ENCODE measurements at regions not wholly inside any gene's neighbourhood (a gene's known extent, or its start where the extent isn't known, plus 50 kb on each side); places are given as distances from the start of the nearest gene placed in this dataset.
"Not testable (repeated sequence)": the region's sequence is repeated elsewhere in the genome, so short reads cannot be mapped to it uniquely, and the experiment has no call there.

DNA sequence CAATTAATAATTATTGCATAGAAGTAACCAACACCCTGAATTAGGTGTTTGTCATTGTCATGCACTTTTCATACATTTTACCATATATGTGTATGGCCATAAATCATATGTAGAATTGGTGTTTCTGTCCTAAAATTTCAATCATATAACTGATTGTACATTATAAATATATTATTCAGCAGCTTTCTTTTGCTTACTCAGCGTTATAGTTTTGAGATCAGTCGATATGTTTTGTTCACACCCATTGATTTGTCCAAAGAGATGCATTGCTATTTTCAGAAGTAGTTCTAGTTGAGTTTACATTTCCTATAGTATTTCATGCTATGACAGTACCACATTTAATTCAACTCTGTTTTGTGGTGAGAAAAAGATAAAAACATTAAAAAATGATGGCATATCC is 50.5 kb upstream of the PARP4 start:
- DNase-seq (ENCODE audit: low read depth): no peak

- peak; percentile 64 for DNase-seq (ENCODE audit: low read depth)
These were observed 51.4 kb upstream of the PARP4 start for GRCh38 chr13:24563971-24564370.

DNA sequence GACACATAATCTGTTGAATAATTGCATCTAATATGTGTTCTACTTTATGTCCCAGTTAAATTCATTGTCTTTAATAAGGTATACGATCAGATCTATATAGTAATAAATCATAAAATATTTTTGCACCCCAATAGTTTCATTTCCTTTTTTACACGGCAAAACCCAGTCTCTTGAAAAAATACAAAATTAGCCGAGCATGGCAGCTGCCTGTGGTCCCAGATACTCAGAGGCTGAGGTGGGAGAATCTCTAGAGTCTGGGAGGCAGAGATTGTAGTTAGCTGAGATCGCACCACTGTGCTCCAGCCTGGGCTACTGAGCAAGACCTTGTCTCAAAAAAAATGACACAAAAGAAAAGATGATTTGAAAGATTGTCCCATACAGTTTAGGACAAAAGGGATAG is 52.3 kb upstream of the PARP4 start:
- DNase-seq (ENCODE audit: low read depth): no peak

GRCh38 chr13:24567593-24567992 is 55.0 kb upstream of the PARP4 start:
- DNase-seq (ENCODE audit: low read depth): peak; percentile 1

- no peak for DNase-seq (ENCODE audit: low read depth)
These were observed 62.3 kb upstream of the PARP4 start for GRCh38 chr13:24574847-24575246.

- not testable (repeated sequence) for DNase-seq (ENCODE audit: low read depth)
These were observed 67.7 kb upstream of the PARP4 start for GRCh38 chr13:24580315-24580714.

- not testable (repeated sequence) for DNase-seq (ENCODE audit: low read depth)
These were observed 69.0 kb upstream of the PARP4 start for GRCh38 chr13:24581578-24581977.

DNA sequence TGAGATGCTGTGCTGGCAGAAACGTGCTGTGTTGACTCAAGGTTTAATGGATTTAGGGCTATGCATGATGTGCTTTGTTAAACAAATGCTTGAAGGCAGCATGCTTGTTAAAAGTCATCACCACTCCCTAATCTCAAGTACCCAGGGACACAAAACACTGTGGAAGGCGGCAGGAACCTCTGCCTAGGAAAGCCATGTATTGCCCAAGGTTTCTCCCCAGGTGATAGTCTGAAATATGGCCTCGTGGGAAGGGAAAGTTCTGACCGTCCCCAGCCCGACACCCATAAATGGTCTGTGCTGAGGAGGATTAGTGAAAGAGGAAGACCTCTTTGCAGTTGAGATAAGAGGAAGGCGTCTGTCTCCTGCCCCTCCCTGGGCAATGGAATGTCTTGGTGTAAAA is 79.1 kb upstream of the PARP4 start:
- DNase-seq (ENCODE audit: low read depth): not testable (repeated sequence)

- not testable (repeated sequence) for DNase-seq (ENCODE audit: low read depth)
These were observed 82.1 kb upstream of the ATP12A start for GRCh38 chr13:24597906-24598670.

DNA sequence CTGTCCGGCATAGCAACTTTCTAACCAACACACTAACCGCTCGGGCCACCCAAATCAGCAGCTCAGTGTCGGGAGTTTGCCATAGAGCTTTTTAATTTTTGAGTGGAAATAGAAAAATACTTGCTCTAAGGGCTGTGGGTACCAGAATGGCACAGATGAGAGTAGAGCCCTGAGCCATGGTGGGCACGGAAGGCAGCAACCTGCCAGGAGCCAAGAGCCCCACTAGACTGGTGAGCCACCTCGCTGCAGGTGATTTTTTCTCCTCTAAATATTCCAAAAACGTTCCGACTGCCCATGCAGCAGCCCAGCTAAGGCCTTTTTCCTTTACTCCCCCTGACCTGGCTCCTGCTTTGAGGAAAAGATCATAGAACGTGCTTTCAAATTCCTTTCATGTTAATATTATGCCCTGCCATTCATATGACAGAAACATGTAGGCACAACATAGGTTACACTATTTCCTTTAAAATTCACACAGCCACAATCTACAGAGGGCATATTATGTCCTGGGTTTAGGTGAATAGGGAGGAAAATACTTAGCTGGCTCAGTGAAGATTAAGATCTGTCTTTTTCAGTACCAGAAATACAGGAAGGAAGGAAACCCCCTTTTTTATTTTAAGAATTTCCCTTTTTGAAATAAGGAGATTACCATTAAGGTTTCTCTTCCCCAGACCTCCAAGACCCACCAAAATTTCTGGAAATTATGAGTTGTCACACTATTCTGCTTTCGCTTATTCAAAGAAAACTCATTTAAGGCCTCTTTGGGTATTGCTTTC is 81.0 kb upstream of the ATP12A start:
- DNase-seq (ENCODE audit: low read depth): not testable (repeated sequence)

- DNase-seq (ENCODE audit: low read depth): peak; percentile 42
These were observed 74.3 kb upstream of the ATP12A start for GRCh38 chr13:24605923-24606372.

- DNase-seq (ENCODE audit: low read depth): peak; percentile 40
These were observed 73.6 kb upstream of the ATP12A start for GRCh38 chr13:24606486-24607170.

GRCh38 chr13:24610956-24611355 is 69.3 kb upstream of the ATP12A start:
- no peak for DNase-seq (ENCODE audit: low read depth)

GRCh38 chr13:24612726-24613125 is 67.5 kb upstream of the ATP12A start:
- DNase-seq (ENCODE audit: low read depth): no peak

DNA sequence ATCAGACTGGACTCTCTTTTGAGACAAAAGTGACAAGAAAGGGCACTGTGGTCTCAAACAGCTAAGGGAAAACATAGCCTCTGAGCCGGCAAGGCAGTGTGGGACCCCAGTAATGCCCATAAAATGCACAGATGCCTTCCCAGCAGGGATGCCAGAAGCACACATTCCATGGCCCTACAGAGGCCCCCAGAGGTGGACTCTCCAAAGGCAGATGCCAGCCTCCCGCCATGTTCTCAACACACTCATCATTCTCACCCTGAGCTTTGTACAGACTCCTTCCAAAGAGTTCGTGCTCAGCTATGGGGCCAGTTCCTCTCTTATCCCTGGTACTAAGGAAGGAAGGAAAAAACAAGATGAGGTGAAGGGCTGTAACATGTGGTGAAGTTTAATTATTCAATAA is 67.1 kb upstream of the ATP12A start:
- DNase-seq (ENCODE audit: low read depth): no peak

- no peak for DNase-seq (ENCODE audit: low read depth)
These were observed 66.5 kb upstream of the ATP12A start for GRCh38 chr13:24613755-24614154.

DNA sequence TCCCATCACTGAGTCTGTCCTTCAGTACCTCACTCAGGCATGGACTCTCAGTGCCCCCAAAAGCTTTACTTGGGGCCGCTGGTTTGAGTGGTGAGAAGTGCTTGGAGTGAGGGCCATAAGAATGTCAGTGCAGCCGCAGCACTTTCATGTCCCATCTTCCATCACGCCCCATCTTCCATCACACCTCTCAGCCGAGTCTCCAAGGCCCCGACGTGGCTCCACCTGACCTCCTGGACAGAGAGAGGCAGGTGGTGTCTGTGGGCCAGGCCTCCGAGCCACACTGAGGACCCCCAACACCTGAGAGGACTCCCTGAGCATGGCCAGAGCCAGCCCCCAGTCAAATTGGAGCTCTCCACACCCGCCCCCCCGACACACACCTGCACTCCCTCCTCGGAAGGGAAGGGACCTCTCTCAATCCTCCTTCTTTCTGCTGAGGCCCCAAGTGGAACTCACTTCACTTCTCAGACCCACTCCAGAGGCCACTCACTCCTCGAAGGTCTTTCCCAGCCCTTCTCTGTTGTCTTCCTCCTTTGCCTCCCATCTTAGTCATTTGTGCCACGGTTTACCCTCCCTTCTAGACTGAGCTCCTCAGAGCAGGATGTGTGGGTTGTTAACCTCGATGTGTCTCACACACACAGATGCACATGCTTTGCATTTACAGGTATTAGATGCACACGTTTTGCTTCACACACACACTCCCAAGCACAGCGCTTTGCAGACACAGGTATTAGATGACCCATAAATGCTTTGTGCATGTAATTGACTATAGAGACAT is 65.7 kb upstream of the ATP12A start:
- no peak for DNase-seq (ENCODE audit: low read depth)

DNA sequence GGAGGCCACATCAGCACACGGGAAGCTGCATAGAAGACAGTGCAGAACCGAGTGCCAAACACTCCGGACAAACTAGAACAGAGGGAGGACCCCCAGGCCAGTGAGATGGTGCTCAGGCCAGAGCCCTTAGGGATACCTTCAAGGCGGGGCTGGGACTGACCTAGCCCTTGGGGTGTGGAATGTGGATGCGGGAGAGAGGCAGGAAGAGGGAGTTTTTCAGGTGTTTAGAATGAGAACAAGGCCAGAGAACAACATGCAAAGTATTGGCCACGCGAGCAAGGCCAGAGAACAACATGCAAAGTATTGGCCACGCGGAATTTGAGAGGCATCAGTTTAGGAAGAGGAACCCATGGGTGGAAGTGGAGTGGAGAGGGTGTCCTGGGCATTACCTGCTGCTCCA is 65.1 kb upstream of the ATP12A start:
- no peak for DNase-seq (ENCODE audit: low read depth)

DNA sequence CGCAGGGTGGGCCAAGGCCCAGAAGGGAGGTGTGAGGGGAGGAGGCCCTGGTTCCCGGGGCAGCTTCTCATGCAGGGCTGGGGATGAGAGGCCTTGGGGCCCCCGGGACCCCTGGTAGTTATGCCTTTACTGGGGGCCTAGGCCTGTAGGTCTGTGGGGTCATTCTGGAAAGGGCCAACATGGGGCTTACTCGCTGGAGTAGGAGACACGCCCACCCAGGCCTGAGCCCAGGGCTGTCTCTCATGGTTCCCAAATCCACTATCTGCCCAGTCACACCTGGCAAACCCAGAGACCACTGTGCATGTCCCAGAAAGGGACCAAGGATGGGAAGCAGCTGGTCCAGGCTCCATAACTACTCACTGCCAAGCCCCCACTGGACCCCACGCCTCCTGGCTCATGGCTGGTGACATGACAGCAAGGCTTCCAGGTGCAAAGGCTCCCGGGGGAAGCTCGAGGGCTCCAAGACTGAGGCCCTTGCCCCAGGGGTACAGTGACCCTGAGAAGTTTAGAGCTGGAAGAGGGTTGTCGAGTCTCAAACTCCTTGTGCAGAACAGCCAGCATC is 64.2 kb upstream of the ATP12A start:
- DNase-seq (ENCODE audit: low read depth): no peak

- no peak for DNase-seq (ENCODE audit: low read depth)
These were observed 63.7 kb upstream of the ATP12A start for GRCh38 chr13:24616514-24616913.

Measured in myocyte (in vitro differentiated cells).